WERI-Rb-1 (cell line): ENCODE measurements at regions not wholly inside any gene's neighbourhood (a gene's known extent, or its start where the extent isn't known, plus 50 kb on each side); places are given as distances from the start of the nearest gene placed in this dataset.

ENCODE experiments used
- DNase-seq: peaks from one replicate; pipeline ENCODE4 v3.0.0-alpha.2; 2020
- H3K27ac ChIP-seq: fragments of 250-450 bp; sonication (Bioruptor Pico); 2 replicates; pipeline ENCODE4 v1.5.1; 2020; ENCODE audit warnings: mild to moderate bottlenecking, moderate library complexity
- H3K27me3 ChIP-seq: fragments of 250-450 bp; sonication (Bioruptor Pico); 2 replicates; pipeline ENCODE4 v1.5.1; 2021; ENCODE audit warnings: mild to moderate bottlenecking, low read depth, moderate library complexity; ENCODE audit not compliant: insufficient read depth, severe bottlenecking
- H3K36me3 ChIP-seq: fragments of 250-450 bp; sonication (Bioruptor Pico); 2 replicates; pipeline ENCODE4 v1.5.1; 2020; ENCODE audit warnings: mild to moderate bottlenecking, moderate library complexity
- H3K4me3 ChIP-seq: 2 replicates; pipeline ENCODE4 v1.5.1; 2011; ENCODE audit warnings: low read depth, mild to moderate bottlenecking, control low read depth, low read length
- H3K9me3 ChIP-seq: fragments of 250-450 bp; sonication (Bioruptor Pico); 2 replicates; pipeline ENCODE4 v1.5.1; 2021; ENCODE audit warnings: mild to moderate bottlenecking, moderate library complexity; ENCODE audit not compliant: severe bottlenecking
- CTCF ChIP-seq: IDR thresholded peaks from 2 replicates; pipeline ENCODE4 v1.5.1; 2011; ENCODE audit warnings: low read depth, mild to moderate bottlenecking, control low read depth, inconsistent platforms, low read length

- H3K4me3 ChIP-seq = no peak overlapping the region
- no peak overlapping the region for H3K27ac ChIP-seq
- no peaks in the 10 kb centered on the region for H3K36me3 ChIP-seq
- H3K9me3 ChIP-seq = no peaks in the 10 kb centered on the region
- DNase-seq = no peak
- no peak for TF ChIP-seq CTCF
- H3K27me3 ChIP-seq = no peaks in the 10 kb centered on the region
Measured at GRCh38 chrX:38856670-38857265, 55.5 kb downstream of the MID1IP1 start.

- H3K4me3 ChIP-seq = no peak overlapping the region
- TF ChIP-seq CTCF = no peak
- H3K27me3 ChIP-seq = no peaks in the 10 kb centered on the region
Measured at GRCh38 chrX:38857736-38858523, 56.7 kb downstream of the MID1IP1 start.

GRCh38 chrX:38859602-38860001 lies 58.3 kb downstream of the MID1IP1 start:
- no peak for DNase-seq

More at GRCh38 chrX:38857736-38858523, 56.7 kb downstream of the MID1IP1 start:
- no peaks in the 10 kb centered on the region for H3K9me3 ChIP-seq
- H3K27ac ChIP-seq = no peak overlapping the region
- no peaks in the 10 kb centered on the region for H3K36me3 ChIP-seq
- DNase-seq = no peak

GRCh38 chrX:38860106-38861013 lies 59.1 kb downstream of the MID1IP1 start:
- no peak for TF ChIP-seq CTCF
- DNase-seq = no peak
- H3K36me3 ChIP-seq = no peaks in the 10 kb centered on the region

More at GRCh38 chrX:38859602-38860001, 58.3 kb downstream of the MID1IP1 start:
- Histone ChIP-seq H3K27me3 (peaks cover 3% of the 10 kb centered on the region), H3K36me3 (no peaks in the 10 kb centered on the region), H3K4me3 (no peak overlapping the region), H3K27ac (no peak overlapping the region), H3K9me3 (no peaks in the 10 kb centered on the region)
- no peak for TF ChIP-seq CTCF

GRCh38 chrX:38861489-38861888 lies 60.2 kb downstream of the MID1IP1 start:
- Histone ChIP-seq H3K4me3 (no peak overlapping the region), H3K27me3 (peaks cover 3% of the 10 kb centered on the region), H3K9me3 (no peaks in the 10 kb centered on the region), H3K27ac (no peak overlapping the region), H3K36me3 (no peaks in the 10 kb centered on the region)
- no peak for DNase-seq
- no peak for TF ChIP-seq CTCF

More at GRCh38 chrX:38860106-38861013, 59.1 kb downstream of the MID1IP1 start:
- peaks cover 3% of the 10 kb centered on the region for H3K27me3 ChIP-seq
- no peak overlapping the region for H3K4me3 ChIP-seq
- H3K9me3 ChIP-seq = no peaks in the 10 kb centered on the region
- no peak overlapping the region for H3K27ac ChIP-seq
